CD8-positive, alpha-beta memory T cell (primary cell): ENCODE measurements at regions not wholly inside any gene's neighbourhood (a gene's known extent, or its start where the extent isn't known, plus 50 kb on each side); places are given as distances from the start of the nearest gene placed in this dataset.
"Not testable (repeated sequence)": the region's sequence is repeated elsewhere in the genome, so short reads cannot be mapped to it uniquely, and the experiment has no call there.

Experiments used
- CTCF ChIA-PET: fragments of 350-600 bp; sonication (Branson Sonifier 250); formaldehyde crosslinking; loops from one replicate; lab custom pipeline; 2021; ENCODE audit warnings: antibody characterized with exemption; lab: Charles Lee
- POLR2A ChIA-PET: fragments of 350-600 bp; sonication (Branson Sonifier 250); formaldehyde crosslinking; loops from one replicate; lab custom pipeline; 2021; ENCODE audit warnings: antibody characterized with exemption; lab: Charles Lee
- DNase-seq, 5 donors: peaks; one replicate each; pipeline versions ENCODE4 v3.0.0 to v3.0.0-alpha.2; 2020 to 2022; ENCODE audit warnings: mixed read lengths in 1 of 5
- H3K27ac ChIP-seq: one replicate; pipeline ENCODE4 v1.7.0; 2013; ENCODE audit warnings: low read depth, mild to moderate bottlenecking, low read length, moderate library complexity
- H3K27me3 ChIP-seq: 2 replicates; pipeline ENCODE4 v1.7.0; 2013; ENCODE audit warnings: low read length, mild to moderate bottlenecking; ENCODE audit not compliant: insufficient read depth, poor library complexity, severe bottlenecking
- H3K36me3 ChIP-seq: 2 replicates; pipeline ENCODE4 v1.7.0; 2013; ENCODE audit warnings: mild to moderate bottlenecking, low read length, moderate library complexity; ENCODE audit not compliant: insufficient read depth
- H3K4me1 ChIP-seq: 2 replicates; pipeline ENCODE4 v1.7.0; 2013; ENCODE audit warnings: mild to moderate bottlenecking, low read length, moderate library complexity; ENCODE audit not compliant: insufficient read depth
- H3K4me3 ChIP-seq: 2 replicates; pipeline ENCODE4 v1.7.0; 2013; ENCODE audit warnings: mild to moderate bottlenecking, low read length
- H3K9me3 ChIP-seq: 2 replicates; pipeline ENCODE4 v1.7.0; 2013; ENCODE audit warnings: mild to moderate bottlenecking, low read length
- H3K27ac Mint-ChIP-seq, 8 donors: one replicate each; pipeline ENCODE4 v1.8.0; 2020 to 2021; ENCODE audit warnings: mixed read lengths in 8 of 8, mild to moderate bottlenecking in 6 of 8, inconsistent platforms in 3 of 8, moderate library complexity in 3 of 8
- H3K27me3 Mint-ChIP-seq, 2 donors: one replicate each; pipeline ENCODE4 v1.8.0; 2020 to 2021; ENCODE audit warnings: mixed read lengths in 2 of 2, mild to moderate bottlenecking in 1 of 2, moderate library complexity in 1 of 2
- H3K36me3 Mint-ChIP-seq, 3 donors: one replicate each; pipeline ENCODE4 v1.8.0; 2020 to 2021; ENCODE audit warnings: mixed read lengths in 3 of 3, inconsistent platforms in 1 of 3, mild to moderate bottlenecking in 1 of 3
- H3K4me1 Mint-ChIP-seq, 3 donors: one replicate each; pipeline ENCODE4 v1.8.0; 2020 to 2021; ENCODE audit warnings: mixed read lengths in 3 of 3, inconsistent platforms in 1 of 3, mild to moderate bottlenecking in 1 of 3
- H3K4me3 Mint-ChIP-seq, 7 donors: one replicate each; pipeline ENCODE4 v1.8.0; 2020 to 2021; ENCODE audit warnings: mixed read lengths in 7 of 7, mild to moderate bottlenecking in 6 of 7, moderate library complexity in 4 of 7, inconsistent platforms in 2 of 7
- H3K9me3 Mint-ChIP-seq, 5 donors: one replicate each; pipeline ENCODE4 v1.8.0; 2020 to 2022; ENCODE audit warnings: mixed read lengths in 5 of 5, mild to moderate bottlenecking in 3 of 5, moderate library complexity in 2 of 5, inconsistent platforms in 1 of 5

GRCh38 chr20:24418731-24419130 lies 50.7 kb upstream of the SYNDIG1 start:
- H3K9me3 Mint-ChIP-seq: peaks cover 6 to 21% (median 16%) of the 10 kb centered on the region in 5 donors
- Histone ChIP-seq H3K27me3 (no peaks in the 10 kb centered on the region), H3K27ac (no peak overlapping the region), H3K36me3 (no peaks in the 10 kb centered on the region), H3K4me1 (no peaks in the 10 kb centered on the region), H3K4me3 (no peak overlapping the region), H3K9me3 (no peaks in the 10 kb centered on the region)
- CTCF ChIA-PET: no interaction called here
- no peak overlapping the region for H3K27ac Mint-ChIP-seq
- H3K4me3 Mint-ChIP-seq: no peak overlapping the region
- H3K36me3 Mint-ChIP-seq: no peaks in the 10 kb centered on the region
- no peak for DNase-seq
- POLR2A ChIA-PET: no interaction called here
- H3K4me1 Mint-ChIP-seq: no peaks in the 10 kb centered on the region
- peaks cover 2 to 4% of the 10 kb centered on the region in 2 donors for H3K27me3 Mint-ChIP-seq

- Mint-ChIP-seq H3K4me3 (no peak overlapping the region), H3K36me3 (no peaks in the 10 kb centered on the region), H3K27ac (no peak overlapping the region), H3K9me3 (peaks cover 6 to 21% (median 16%) of the 10 kb centered on the region in 5 donors), H3K4me1 (no peaks in the 10 kb centered on the region), H3K27me3 (peaks cover 1 to 2% of the 10 kb centered on the region in 2 donors)
- no peaks in the 10 kb centered on the region for H3K9me3 ChIP-seq
- no peaks in the 10 kb centered on the region for H3K4me1 ChIP-seq
- no peaks in the 10 kb centered on the region for H3K27me3 ChIP-seq
- CTCF ChIA-PET: no interaction called here
- no peak overlapping the region for H3K4me3 ChIP-seq
- no peaks in the 10 kb centered on the region for H3K36me3 ChIP-seq
- POLR2A ChIA-PET: no interaction called here
- no peak overlapping the region for H3K27ac ChIP-seq
- no peak for DNase-seq
Measured at GRCh38 chr20:24417485-24417884, 51.9 kb upstream of the SYNDIG1 start.

GRCh38 chr20:24415444-24415843 lies 54.0 kb upstream of the SYNDIG1 start:
- H3K4me3 Mint-ChIP-seq, H3K4me1 Mint-ChIP-seq, H3K27me3 ChIP-seq, H3K9me3 ChIP-seq, H3K4me1 ChIP-seq, CTCF ChIA-PET, H3K27ac ChIP-seq, DNase-seq, H3K27ac Mint-ChIP-seq, H3K36me3 Mint-ChIP-seq, POLR2A ChIA-PET, H3K4me3 ChIP-seq, H3K27me3 Mint-ChIP-seq, H3K36me3 ChIP-seq: not testable (repeated sequence)
- H3K9me3 Mint-ChIP-seq: peaks cover 6 to 21% (median 16%) of the 10 kb centered on the region in 5 donors

GRCh38 chr20:24411834-24412216 lies 57.6 kb upstream of the SYNDIG1 start:
- H3K36me3 ChIP-seq: no peaks in the 10 kb centered on the region
- DNase-seq: no peak
- Mint-ChIP-seq H3K9me3 (peaks cover 2 to 21% (median 14%) of the 10 kb centered on the region in 5 donors), H3K27me3 (peaks cover 0 to 20% of the 10 kb centered on the region in 2 donors), H3K4me1 (peaks cover 0 to 3% (median 0%) of the 10 kb centered on the region in 3 donors), H3K4me3 (no peak overlapping the region), H3K36me3 (no peaks in the 10 kb centered on the region), H3K27ac (no peak overlapping the region)
- no peaks in the 10 kb centered on the region for H3K27me3 ChIP-seq
- peaks cover 8% of the 10 kb centered on the region for H3K4me1 ChIP-seq
- H3K4me3 ChIP-seq: no peak overlapping the region
- ChIA-PET CTCF (no interaction called here), POLR2A (no interaction called here)
- H3K9me3 ChIP-seq: no peaks in the 10 kb centered on the region
- H3K27ac ChIP-seq: no peak overlapping the region

- DNase-seq: no peak
- Histone ChIP-seq H3K4me1 (peaks cover 14% of the 10 kb centered on the region), H3K4me3 (no peak overlapping the region), H3K27ac (no peak overlapping the region), H3K36me3 (no peaks in the 10 kb centered on the region), H3K27me3 (no peaks in the 10 kb centered on the region), H3K9me3 (no peaks in the 10 kb centered on the region)
- peaks cover 0 to 17% (median 12%) of the 10 kb centered on the region in 5 donors for H3K9me3 Mint-ChIP-seq
- peaks cover 0 to 9% (median 0%) of the 10 kb centered on the region in 3 donors for H3K4me1 Mint-ChIP-seq
- peaks cover 0 to 23% of the 10 kb centered on the region in 2 donors for H3K27me3 Mint-ChIP-seq
- no peak overlapping the region for H3K27ac Mint-ChIP-seq
- H3K4me3 Mint-ChIP-seq: no peak overlapping the region
- POLR2A ChIA-PET: no interaction called here
- H3K36me3 Mint-ChIP-seq: no peaks in the 10 kb centered on the region
- CTCF ChIA-PET: no interaction called here
Measured at GRCh38 chr20:24411003-24411833, 58.2 kb upstream of the SYNDIG1 start.

GRCh38 chr20:24407151-24407550 lies 62.3 kb upstream of the SYNDIG1 start:
- Histone ChIP-seq H3K27me3 (no peaks in the 10 kb centered on the region), H3K4me3 (no peak overlapping the region), H3K27ac (no peak overlapping the region), H3K4me1 (peaks cover 20% of the 10 kb centered on the region), H3K9me3 (no peaks in the 10 kb centered on the region), H3K36me3 (no peaks in the 10 kb centered on the region)
- Mint-ChIP-seq H3K27me3 (peaks cover 8 to 37% of the 10 kb centered on the region in 2 donors), H3K9me3 (no peaks in the 10 kb centered on the region), H3K36me3 (peaks cover 0 to 3% (median 0%) of the 10 kb centered on the region in 3 donors), H3K4me1 (peaks cover 0 to 9% (median 0%) of the 10 kb centered on the region in 3 donors), H3K27ac (no peak overlapping the region), H3K4me3 (no peak overlapping the region)
- ChIA-PET POLR2A (no interaction called here), CTCF (no interaction called here)
- no peak for DNase-seq

GRCh38 chr20:24406750-24407149 lies 62.7 kb upstream of the SYNDIG1 start:
- ChIA-PET POLR2A (no interaction called here), CTCF (no interaction called here)
- peaks cover 0 to 3% (median 0%) of the 10 kb centered on the region in 3 donors for H3K36me3 Mint-ChIP-seq
- no peak overlapping the region for H3K27ac Mint-ChIP-seq
- peaks cover 8 to 37% of the 10 kb centered on the region in 2 donors for H3K27me3 Mint-ChIP-seq
- Histone ChIP-seq H3K4me1 (peaks cover 20% of the 10 kb centered on the region), H3K27ac (no peak overlapping the region), H3K9me3 (no peaks in the 10 kb centered on the region), H3K36me3 (no peaks in the 10 kb centered on the region), H3K27me3 (no peaks in the 10 kb centered on the region), H3K4me3 (no peak overlapping the region)
- no peaks in the 10 kb centered on the region for H3K9me3 Mint-ChIP-seq
- no peak overlapping the region for H3K4me3 Mint-ChIP-seq
- H3K4me1 Mint-ChIP-seq: peaks cover 0 to 9% (median 0%) of the 10 kb centered on the region in 3 donors
- no peak for DNase-seq

- Histone ChIP-seq H3K9me3 (no peaks in the 10 kb centered on the region), H3K4me1 (peaks cover 20% of the 10 kb centered on the region), H3K27ac (no peak overlapping the region), H3K36me3 (no peaks in the 10 kb centered on the region), H3K27me3 (no peaks in the 10 kb centered on the region), H3K4me3 (no peak overlapping the region)
- H3K4me1 Mint-ChIP-seq: peaks cover 0 to 9% (median 0%) of the 10 kb centered on the region in 3 donors
- ChIA-PET POLR2A (no interaction called here), CTCF (no interaction called here)
- H3K9me3 Mint-ChIP-seq: no peaks in the 10 kb centered on the region
- no peak overlapping the region for H3K4me3 Mint-ChIP-seq
- no peak for DNase-seq
- peaks cover 10 to 37% of the 10 kb centered on the region in 2 donors for H3K27me3 Mint-ChIP-seq
- H3K27ac Mint-ChIP-seq: no peak overlapping the region
- peaks cover 0 to 3% (median 0%) of the 10 kb centered on the region in 3 donors for H3K36me3 Mint-ChIP-seq
Measured at GRCh38 chr20:24406251-24406650, 63.2 kb upstream of the SYNDIG1 start.
